ENCODE measurements at regions not wholly inside any gene's neighbourhood (a gene's known extent, or its start where the extent isn't known, plus 50 kb on each side); places are given as distances from the start of the nearest gene placed in this dataset.

- DNase-seq = no peak
- Histone ChIP-seq H3K27ac (no peak overlapping the region), H3K27me3 (replicated peaks) (no peaks in the 10 kb centered on the region), H3K36me3 (replicated peaks) (no peaks in the 10 kb centered on the region), H3K4me3 (ENCODE audit: low read depth, low read length) (no peak overlapping the region)
- in situ Hi-C loops (cut with HindIII; ENCODE audit: low pct_ligation_motif_present, low sequenced_read_pairs) = no loop called here
- no peak for TF ChIP-seq CTCF (IDR thresholded peaks at IDR 0.05; ENCODE audit: low read depth, low read length, missing control alignments)
Observed at GRCh38 chr6:51511081-51511480, 576.3 kb downstream of the PKHD1 start.

- in situ Hi-C loops (cut with HindIII; ENCODE audit: low pct_ligation_motif_present, low sequenced_read_pairs) = no loop called here
- H3K36me3 ChIP-seq (replicated peaks) = no peaks in the 10 kb centered on the region
- TF ChIP-seq CTCF (IDR thresholded peaks at IDR 0.05; ENCODE audit: low read depth, low read length, missing control alignments) = no peak
- H3K27ac ChIP-seq = no peak overlapping the region
- no peaks in the 10 kb centered on the region for H3K27me3 ChIP-seq (replicated peaks)
- no peak overlapping the region for H3K4me3 ChIP-seq (ENCODE audit: low read depth, low read length)
- DNase-seq = no peak
Observed at GRCh38 chr6:51513891-51514747, 573.3 kb downstream of the PKHD1 start.

GRCh38 chr6:51514748-51515402 lies 572.5 kb downstream of the PKHD1 start:
- no peaks in the 10 kb centered on the region for H3K27me3 ChIP-seq (replicated peaks)
- H3K27ac ChIP-seq = no peak overlapping the region
- in situ Hi-C loops (cut with HindIII; ENCODE audit: low pct_ligation_motif_present, low sequenced_read_pairs) = no loop called here
- no peak for DNase-seq
- no peaks in the 10 kb centered on the region for H3K36me3 ChIP-seq (replicated peaks)
- peak; percentile 14 for TF ChIP-seq CTCF (IDR thresholded peaks at IDR 0.05; ENCODE audit: low read depth, low read length, missing control alignments)
- no peak overlapping the region for H3K4me3 ChIP-seq (ENCODE audit: low read depth, low read length)

GRCh38 chr6:51526049-51526448 lies 561.4 kb downstream of the PKHD1 start:
- no peak for TF ChIP-seq CTCF (IDR thresholded peaks at IDR 0.05; ENCODE audit: low read depth, low read length, missing control alignments)
- DNase-seq = no peak
- in situ Hi-C loops (cut with HindIII; ENCODE audit: low pct_ligation_motif_present, low sequenced_read_pairs) = no loop called here
- Histone ChIP-seq H3K36me3 (replicated peaks) (no peaks in the 10 kb centered on the region), H3K27me3 (replicated peaks) (no peaks in the 10 kb centered on the region), H3K4me3 (ENCODE audit: low read depth, low read length) (no peak overlapping the region), H3K27ac (no peak overlapping the region)

GRCh38 chr6:51526922-51527321 lies 560.5 kb downstream of the PKHD1 start:
- no peak overlapping the region for H3K4me3 ChIP-seq (ENCODE audit: low read depth, low read length)
- DNase-seq = no peak
- H3K27me3 ChIP-seq (replicated peaks) = no peaks in the 10 kb centered on the region
- TF ChIP-seq CTCF (IDR thresholded peaks at IDR 0.05; ENCODE audit: low read depth, low read length, missing control alignments) = no peak
- in situ Hi-C loops (cut with HindIII; ENCODE audit: low pct_ligation_motif_present, low sequenced_read_pairs) = no loop called here
- H3K27ac ChIP-seq = no peak overlapping the region
- no peaks in the 10 kb centered on the region for H3K36me3 ChIP-seq (replicated peaks)

All from brain microvascular endothelial cell (primary cell).